Caco-2 (cell line): ENCODE measurements at regions not wholly inside any gene's neighbourhood (a gene's known extent, or its start where the extent isn't known, plus 50 kb on each side); places are given as distances from the start of the nearest gene placed in this dataset.
"Not testable (repeated sequence)": the region's sequence is repeated elsewhere in the genome, so short reads cannot be mapped to it uniquely, and the experiment has no call there.

Experiments
- BruUV-seq: library from RNA; stranded (reverse); fragments of 400-500 nt; replicated peaks from 2 replicates; lab custom pipeline; 2021; lab: Mats Ljungman, UMichigan
- CTCF ChIA-PET: fragments of 300-600 bp; sonication (Branson Sonifier 250); formaldehyde crosslinking; loops from one replicate; lab custom pipeline; 2022; ENCODE audit warnings: antibody characterized with exemption; lab: Charles Lee
- POLR2A ChIA-PET: fragments of 300-600 bp; sonication (Branson Sonifier 250); formaldehyde crosslinking; loops from one replicate; lab custom pipeline; 2022; ENCODE audit warnings: antibody characterized with exemption; lab: Charles Lee
- DNase-seq, 2 experiments: peaks; one replicate each; pipeline versions ENCODE4 v3.0.0 to v3.0.0-alpha.2; 2020 to 2022
- H3K27me3 ChIP-seq: replicated peaks from 2 replicates; pipeline ENCODE4 v1.6.0; 2011; ENCODE audit warnings: low read length; ENCODE audit not compliant: control insufficient read depth, insufficient read depth
- H3K36me3 ChIP-seq: 2 replicates; pipeline ENCODE4 v1.5.1; 2011; ENCODE audit warnings: low read length; ENCODE audit not compliant: control insufficient read depth, insufficient read depth
- H3K4me1 ChIP-seq: fragments of 250-450 bp; sonication (Bioruptor Pico); 2 replicates; pipeline ENCODE4 v1.5.1; 2020; ENCODE audit warnings: mild to moderate bottlenecking
- H3K4me3 ChIP-seq: 2 replicates; pipeline ENCODE4 v1.5.1; 2011; ENCODE audit warnings: low read depth, mild to moderate bottlenecking, control low read depth, low read length
- H3K9me3 ChIP-seq: fragments of 250-450 bp; sonication (Bioruptor Pico); 2 replicates; pipeline ENCODE4 v1.5.1; 2020; ENCODE audit warnings: mild to moderate bottlenecking, moderate library complexity
- H3K27ac Mint-ChIP-seq: one replicate; pipeline ENCODE4 v1.8.0; 2022; ENCODE audit warnings: mixed read lengths; ENCODE audit not compliant: unreplicated experiment
- H3K27me3 Mint-ChIP-seq: one replicate; pipeline ENCODE4 v1.8.0; 2022; ENCODE audit warnings: mixed read lengths; ENCODE audit not compliant: insufficient read depth, unreplicated experiment
- H3K36me3 Mint-ChIP-seq: one replicate; pipeline ENCODE4 v1.8.0; 2022; ENCODE audit warnings: mild to moderate bottlenecking, mixed read lengths; ENCODE audit not compliant: insufficient read depth, unreplicated experiment
- H3K4me1 Mint-ChIP-seq: one replicate; pipeline ENCODE4 v1.8.0; 2022; ENCODE audit warnings: low read depth, mixed read lengths; ENCODE audit not compliant: unreplicated experiment
- H3K4me3 Mint-ChIP-seq: one replicate; pipeline ENCODE4 v1.8.0; 2022; ENCODE audit warnings: mild to moderate bottlenecking, moderate library complexity, mixed read lengths; ENCODE audit not compliant: unreplicated experiment
- H3K9me3 Mint-ChIP-seq: one replicate; pipeline ENCODE4 v1.8.0; 2022; ENCODE audit warnings: mixed read lengths; ENCODE audit not compliant: unreplicated experiment
- intact Hi-C: fragments of 100-400 bp; cut with micrococcal nuclease; formaldehyde crosslinking; loops from one replicate; pipeline ENCODE4 v1.10.0; 2022; ENCODE audit not compliant: unreplicated experiment
- TF ChIP-seq, protein P1 (sequence below), 2 experiments: fragments of 200-600 bp in 1 of 2; IDR thresholded peaks; 1 replicate in 1 of 2; 2 replicates in 1 of 2; pipeline versions ENCODE4 v1.5.1 to v1.8.0; 2011 to 2022; ENCODE audit warnings: antibody characterized with exemption in 1 of 2, control low read depth in 1 of 2, inconsistent platforms in 1 of 2, low read depth in 1 of 2, low read length in 1 of 2, mild to moderate bottlenecking in 1 of 2, moderate library complexity in 1 of 2; ENCODE audit not compliant: insufficient read depth in 1 of 2, severe bottlenecking in 1 of 2, unreplicated experiment in 1 of 2

GRCh38 chr18:71038196-71038595, 749.4 kb downstream of the SOCS6 start:
- TF ChIP-seq, protein P1, sequence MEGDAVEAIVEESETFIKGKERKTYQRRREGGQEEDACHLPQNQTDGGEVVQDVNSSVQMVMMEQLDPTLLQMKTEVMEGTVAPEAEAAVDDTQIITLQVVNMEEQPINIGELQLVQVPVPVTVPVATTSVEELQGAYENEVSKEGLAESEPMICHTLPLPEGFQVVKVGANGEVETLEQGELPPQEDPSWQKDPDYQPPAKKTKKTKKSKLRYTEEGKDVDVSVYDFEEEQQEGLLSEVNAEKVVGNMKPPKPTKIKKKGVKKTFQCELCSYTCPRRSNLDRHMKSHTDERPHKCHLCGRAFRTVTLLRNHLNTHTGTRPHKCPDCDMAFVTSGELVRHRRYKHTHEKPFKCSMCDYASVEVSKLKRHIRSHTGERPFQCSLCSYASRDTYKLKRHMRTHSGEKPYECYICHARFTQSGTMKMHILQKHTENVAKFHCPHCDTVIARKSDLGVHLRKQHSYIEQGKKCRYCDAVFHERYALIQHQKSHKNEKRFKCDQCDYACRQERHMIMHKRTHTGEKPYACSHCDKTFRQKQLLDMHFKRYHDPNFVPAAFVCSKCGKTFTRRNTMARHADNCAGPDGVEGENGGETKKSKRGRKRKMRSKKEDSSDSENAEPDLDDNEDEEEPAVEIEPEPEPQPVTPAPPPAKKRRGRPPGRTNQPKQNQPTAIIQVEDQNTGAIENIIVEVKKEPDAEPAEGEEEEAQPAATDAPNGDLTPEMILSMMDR (IDR thresholded peaks at IDR 0.05; ENCODE audit: insufficient read depth in 1 of 2, low read depth in 1 of 2, low read length in 1 of 2, severe bottlenecking in 1 of 2, unreplicated experiment in 1 of 2), result no peak
- intact Hi-C loops, result no loop called here
- Mint-ChIP-seq H3K4me3 (no peak overlapping the region), H3K36me3 (no peaks in the 10 kb centered on the region), H3K27me3 (no peaks in the 10 kb centered on the region), H3K4me1 (peaks cover 6% of the 10 kb centered on the region), H3K27ac (no peak overlapping the region), H3K9me3 (no peaks in the 10 kb centered on the region)
- POLR2A ChIA-PET, result no interaction called here
- no TSS peak for BruUV-seq
- Histone ChIP-seq H3K4me3 (no peak overlapping the region), H3K27me3 (no peaks in the 10 kb centered on the region), H3K36me3 (no peaks in the 10 kb centered on the region), H3K9me3 (no peaks in the 10 kb centered on the region), H3K4me1 (peaks cover 8% of the 10 kb centered on the region; the same call in 1 of the 2 replicates)
- DNase-seq, result no peak
- CTCF ChIA-PET, result no interaction called here

DNA sequence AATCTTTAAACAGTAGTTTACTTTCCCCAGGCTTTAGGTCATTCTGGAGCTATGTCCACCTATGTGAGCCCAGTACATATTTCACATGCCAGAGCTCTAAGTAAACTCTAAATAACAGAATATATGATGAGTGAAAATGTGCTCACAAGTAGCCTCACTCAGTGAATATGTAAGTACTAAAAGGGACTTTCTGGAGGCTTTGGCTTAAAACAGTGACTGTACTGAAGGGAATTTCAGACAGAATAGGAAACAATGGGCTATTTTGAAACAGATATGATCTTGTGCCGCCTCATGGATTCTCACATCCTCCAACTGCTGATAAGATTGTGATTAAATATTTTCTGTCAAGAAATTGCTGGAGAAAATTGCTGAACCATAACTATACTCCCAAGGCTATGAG, 747.9 kb downstream of the SOCS6 start:
- Histone ChIP-seq H3K27me3 (no peaks in the 10 kb centered on the region), H3K36me3 (no peaks in the 10 kb centered on the region), H3K4me3 (no peak overlapping the region), H3K9me3 (no peaks in the 10 kb centered on the region), H3K4me1 (peaks cover 8% of the 10 kb centered on the region; the same call in 1 of the 2 replicates)
- no peaks in the 10 kb centered on the region for H3K36me3 Mint-ChIP-seq
- DNase-seq, result no peak
- CTCF ChIA-PET, result no interaction called here
- no TSS peak for BruUV-seq
- POLR2A ChIA-PET, result no interaction called here
- H3K27me3 Mint-ChIP-seq, result no peaks in the 10 kb centered on the region
- no peak overlapping the region for H3K27ac Mint-ChIP-seq
- peaks cover 6% of the 10 kb centered on the region for H3K4me1 Mint-ChIP-seq
- H3K4me3 Mint-ChIP-seq, result no peak overlapping the region
- intact Hi-C loops, result no loop called here
- TF ChIP-seq, protein P1 (IDR thresholded peaks at IDR 0.05; ENCODE audit: insufficient read depth in 1 of 2, low read depth in 1 of 2, low read length in 1 of 2, severe bottlenecking in 1 of 2, unreplicated experiment in 1 of 2), result no peak
- no peaks in the 10 kb centered on the region for H3K9me3 Mint-ChIP-seq

DNA sequence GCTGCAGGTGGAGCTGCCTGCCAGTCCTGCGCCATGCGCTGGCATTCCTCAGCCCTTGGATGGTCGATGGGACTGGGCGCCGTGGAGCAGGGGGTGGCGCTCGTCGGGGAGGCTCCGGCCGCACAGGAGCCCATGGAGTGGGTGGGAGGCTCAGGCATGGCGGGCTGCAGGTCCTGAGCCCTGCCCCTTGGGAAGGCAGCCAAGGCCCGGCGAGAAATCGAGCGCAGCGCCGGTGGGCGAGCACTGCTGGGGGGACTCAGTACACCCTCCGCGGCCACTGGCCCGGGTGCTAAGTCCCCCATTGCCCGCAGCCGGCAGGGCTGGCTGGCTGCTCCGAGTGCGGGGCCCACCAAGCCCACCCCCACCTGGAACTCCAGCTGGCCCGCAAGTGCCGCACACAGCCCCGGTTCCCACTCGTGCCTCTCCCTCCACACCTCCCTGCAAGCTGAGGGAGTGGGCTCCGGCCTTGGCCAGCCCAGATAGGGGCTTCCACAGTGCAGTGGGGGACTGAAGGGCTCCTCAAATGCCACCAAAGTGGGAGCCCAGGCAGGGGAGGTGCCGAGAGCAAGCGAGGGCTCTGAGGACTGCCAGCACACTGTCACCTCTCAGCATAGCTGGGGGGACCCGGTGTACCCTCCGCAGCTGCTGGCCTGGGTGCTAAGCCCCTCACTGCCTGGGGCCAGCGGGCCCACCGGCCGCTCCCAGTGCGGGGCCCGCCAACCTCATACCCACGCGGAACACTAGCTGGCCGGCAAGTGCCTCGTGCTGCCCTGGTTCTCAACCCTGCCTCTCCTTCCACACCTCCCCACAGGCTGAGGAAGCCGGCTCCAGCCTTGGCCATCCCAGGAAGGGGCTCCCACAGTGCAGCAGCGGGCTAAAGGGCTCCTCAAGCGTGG, 742.7 kb downstream of the SOCS6 start:
- H3K4me1 ChIP-seq, H3K9me3 ChIP-seq, H3K9me3 Mint-ChIP-seq, BruUV-seq, H3K36me3 ChIP-seq, H3K27me3 Mint-ChIP-seq, H3K4me1 Mint-ChIP-seq, H3K27me3 ChIP-seq, H3K4me3 ChIP-seq, H3K27ac Mint-ChIP-seq, intact Hi-C loops, CTCF ChIA-PET, DNase-seq, H3K4me3 Mint-ChIP-seq, POLR2A ChIA-PET, H3K36me3 Mint-ChIP-seq: not testable (repeated sequence)

GRCh38 chr18:71030085-71030484, 741.2 kb downstream of the SOCS6 start:
- H3K27me3 ChIP-seq, intact Hi-C loops, H3K27me3 Mint-ChIP-seq, H3K36me3 Mint-ChIP-seq, DNase-seq, H3K27ac Mint-ChIP-seq, H3K9me3 Mint-ChIP-seq, H3K4me3 ChIP-seq, H3K9me3 ChIP-seq, CTCF ChIA-PET, H3K4me1 ChIP-seq, BruUV-seq, H3K4me3 Mint-ChIP-seq, H3K4me1 Mint-ChIP-seq, POLR2A ChIA-PET, H3K36me3 ChIP-seq: not testable (repeated sequence)
